ENCODE measurements at regions not wholly inside any gene's neighbourhood (a gene's known extent, or its start where the extent isn't known, plus 50 kb on each side); places are given as distances from the start of the nearest gene placed in this dataset.

DNA sequence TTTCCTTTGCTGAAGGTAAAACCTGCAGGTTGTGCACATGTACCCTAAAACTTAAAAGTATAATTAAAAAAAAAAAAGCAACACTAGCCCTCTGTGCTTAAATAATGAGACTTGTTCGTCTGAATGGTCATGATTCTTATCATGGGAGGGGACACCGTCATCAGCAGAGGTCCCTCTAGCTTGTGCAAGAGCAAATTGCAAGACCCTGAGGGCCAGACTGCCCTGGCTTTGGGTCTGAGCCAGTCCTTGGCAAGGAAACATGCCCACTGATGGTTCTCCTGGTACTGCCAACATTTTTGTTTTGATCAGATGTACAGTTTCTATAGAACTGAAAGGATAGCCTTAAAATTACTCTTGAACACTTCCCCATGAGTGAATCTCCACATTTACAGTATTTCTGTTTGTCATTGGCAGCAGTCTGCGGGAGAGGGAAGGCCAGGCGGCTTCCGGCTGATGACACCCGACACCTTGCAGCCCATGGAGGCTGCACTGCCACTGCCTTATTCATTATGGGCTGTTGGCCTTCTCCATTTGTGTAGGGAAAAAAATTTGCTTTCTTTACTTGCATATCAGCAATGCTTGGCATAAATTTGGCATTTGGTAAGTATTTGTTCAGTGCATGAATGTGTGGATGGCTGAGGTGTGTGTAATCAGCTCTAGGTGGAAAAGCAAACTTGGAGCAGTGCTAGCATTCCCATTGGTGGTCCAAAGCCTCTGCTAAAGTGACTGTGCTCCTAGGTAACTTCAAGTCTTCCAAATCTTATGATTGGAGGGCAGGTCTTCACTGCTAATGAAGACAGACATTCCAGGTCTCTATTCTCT is 161.6 kb upstream of the ALKAL2 start:
- no peak for TF ChIP-seq POLR2A (IDR thresholded peaks at IDR 0.05)
- TF ChIP-seq, protein P1, sequence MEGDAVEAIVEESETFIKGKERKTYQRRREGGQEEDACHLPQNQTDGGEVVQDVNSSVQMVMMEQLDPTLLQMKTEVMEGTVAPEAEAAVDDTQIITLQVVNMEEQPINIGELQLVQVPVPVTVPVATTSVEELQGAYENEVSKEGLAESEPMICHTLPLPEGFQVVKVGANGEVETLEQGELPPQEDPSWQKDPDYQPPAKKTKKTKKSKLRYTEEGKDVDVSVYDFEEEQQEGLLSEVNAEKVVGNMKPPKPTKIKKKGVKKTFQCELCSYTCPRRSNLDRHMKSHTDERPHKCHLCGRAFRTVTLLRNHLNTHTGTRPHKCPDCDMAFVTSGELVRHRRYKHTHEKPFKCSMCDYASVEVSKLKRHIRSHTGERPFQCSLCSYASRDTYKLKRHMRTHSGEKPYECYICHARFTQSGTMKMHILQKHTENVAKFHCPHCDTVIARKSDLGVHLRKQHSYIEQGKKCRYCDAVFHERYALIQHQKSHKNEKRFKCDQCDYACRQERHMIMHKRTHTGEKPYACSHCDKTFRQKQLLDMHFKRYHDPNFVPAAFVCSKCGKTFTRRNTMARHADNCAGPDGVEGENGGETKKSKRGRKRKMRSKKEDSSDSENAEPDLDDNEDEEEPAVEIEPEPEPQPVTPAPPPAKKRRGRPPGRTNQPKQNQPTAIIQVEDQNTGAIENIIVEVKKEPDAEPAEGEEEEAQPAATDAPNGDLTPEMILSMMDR (IDR thresholded peaks at IDR 0.05): no peak
- intact Hi-C loops (cut with DNase I; ENCODE audit: low total_unique reads): no loop called here
- H3K4me3 ChIP-seq (ENCODE audit: low read depth, poor library complexity, severe bottlenecking): no peak overlapping the region
- no peak for DNase-seq (ENCODE audit: low spot score in 2 of 2)
- whole genome bisulfite sequencing, 2 donors: 60 to 61% methylated on average over 6 of the region's 6 CpGs

DNA sequence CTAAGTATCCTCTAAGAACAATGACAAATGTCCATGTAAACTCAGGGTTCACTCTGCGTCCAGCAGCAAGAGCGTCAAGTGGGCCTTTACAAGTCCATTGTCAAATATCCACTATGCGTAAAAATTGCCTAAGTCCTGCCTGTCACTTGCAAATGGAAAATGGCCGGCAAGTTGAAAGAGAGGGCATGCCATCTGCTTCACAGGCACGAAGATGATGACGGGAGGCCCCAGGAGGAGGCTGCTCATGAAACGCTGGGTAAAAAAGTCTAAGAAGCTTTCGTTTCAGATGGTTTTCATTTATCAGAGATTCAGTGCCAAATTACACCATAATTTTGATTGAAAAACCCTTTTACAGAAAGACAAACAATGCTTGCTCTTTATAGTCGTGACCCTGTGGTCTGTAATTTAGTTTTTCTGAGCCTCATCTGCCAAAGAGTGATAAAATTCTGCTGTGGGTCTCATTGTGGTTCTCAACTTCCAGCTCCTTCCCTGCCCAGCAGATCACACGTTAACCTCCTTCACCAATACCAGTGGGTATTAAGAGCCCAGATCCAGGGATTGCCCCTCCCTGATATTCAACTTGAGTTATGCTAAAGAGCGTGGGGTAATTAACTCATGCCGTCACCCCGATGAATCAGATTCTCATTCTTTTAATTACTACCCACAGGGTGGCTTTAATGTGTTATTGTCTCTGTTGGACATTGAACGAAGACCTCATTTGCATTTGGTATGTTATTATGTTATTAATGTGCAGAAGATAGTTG is 160.2 kb upstream of the ALKAL2 start:
- 59 to 63% methylated on average over 14 of the region's 14 CpGs for WGBS, 2 donors
- intact Hi-C loops (cut with DNase I; ENCODE audit: low total_unique reads): loop anchor here (2.0 kb wide), 1 partner anchor 63 kb away; no protein-coding TSS in a partner anchor
- TF ChIP-seq, protein P1 (IDR thresholded peaks at IDR 0.05): no peak
- no peak for TF ChIP-seq POLR2A (IDR thresholded peaks at IDR 0.05)
- DNase-seq (ENCODE audit: low spot score in 2 of 2): no peak
- H3K4me3 ChIP-seq (ENCODE audit: low read depth, poor library complexity, severe bottlenecking): no peak overlapping the region

DNA sequence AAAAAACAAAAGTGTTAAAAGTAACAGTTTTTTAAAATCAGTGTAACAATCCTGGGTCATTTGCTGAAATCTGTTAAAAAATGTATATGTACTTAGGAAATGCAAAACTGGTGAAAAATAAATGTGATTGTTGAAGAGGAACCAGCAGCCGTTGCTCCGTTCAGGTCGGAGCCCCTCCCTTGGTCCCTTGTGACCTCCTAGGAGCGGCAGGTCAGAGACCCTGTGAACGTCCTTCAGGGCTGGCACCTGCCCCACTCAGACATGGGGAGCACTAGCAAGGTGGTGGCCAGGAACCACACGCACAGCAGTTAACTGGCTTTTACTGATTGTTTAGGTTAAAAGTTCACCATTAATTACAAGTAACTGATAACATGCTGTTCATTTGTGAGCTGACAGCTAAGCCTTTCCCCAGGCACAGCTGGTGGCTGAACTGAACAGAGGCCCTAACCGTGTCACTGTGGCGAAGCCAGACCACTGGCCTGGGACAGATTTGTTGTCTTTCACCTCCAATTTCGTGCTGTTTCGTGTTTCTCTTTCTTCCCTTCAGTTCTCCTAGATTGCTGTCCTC is 159.2 kb upstream of the ALKAL2 start:
- TF ChIP-seq, protein P1 (IDR thresholded peaks at IDR 0.05): no peak
- TF ChIP-seq POLR2A (IDR thresholded peaks at IDR 0.05): no peak
- WGBS, 2 donors: 82 to 85% methylated on average over 10 of the region's 10 CpGs
- intact Hi-C loops (cut with DNase I; ENCODE audit: low total_unique reads): loop anchor here (2.0 kb wide), 1 partner anchor 64 kb away; no protein-coding TSS in a partner anchor
- H3K4me3 ChIP-seq (ENCODE audit: low read depth, poor library complexity, severe bottlenecking): no peak overlapping the region
- no peak for DNase-seq (ENCODE audit: low spot score in 2 of 2)

DNA sequence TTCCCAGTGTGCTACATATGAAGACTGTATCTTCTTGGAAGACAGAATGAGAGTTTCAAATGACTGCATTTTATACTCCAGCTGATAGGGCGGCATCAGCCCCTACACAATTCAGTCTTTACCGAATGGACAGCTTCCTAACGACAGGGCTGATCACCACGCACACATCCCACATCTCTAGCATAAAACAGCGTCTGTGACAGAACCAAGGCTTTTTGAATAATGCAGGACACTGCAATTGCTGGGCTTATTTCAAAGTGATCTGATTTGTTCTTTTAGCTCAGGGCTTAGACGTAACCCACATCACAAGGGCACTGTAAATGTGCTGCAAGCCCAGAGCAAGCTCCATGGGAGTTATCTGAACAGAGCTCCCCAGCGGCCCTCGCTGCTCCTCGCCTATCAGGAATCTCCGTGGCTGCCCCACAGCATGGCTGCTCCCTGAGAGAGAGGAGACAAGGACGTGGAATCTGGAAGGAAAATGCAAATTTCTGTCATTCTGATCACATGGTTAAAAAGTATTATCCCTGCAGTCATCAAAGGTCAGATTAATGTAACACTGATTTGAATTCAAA is 158.5 kb upstream of the ALKAL2 start:
- 77 to 88% methylated on average over 11 of the region's 11 CpGs for WGBS, 2 donors
- intact Hi-C loops (cut with DNase I; ENCODE audit: low total_unique reads): loop anchor here (2.0 kb wide), 1 partner anchor 64 kb away; no protein-coding TSS in a partner anchor
- H3K4me3 ChIP-seq (ENCODE audit: low read depth, poor library complexity, severe bottlenecking): no peak overlapping the region
- DNase-seq (ENCODE audit: low spot score in 2 of 2): no peak
- TF ChIP-seq, protein P1 (IDR thresholded peaks at IDR 0.05): no peak
- TF ChIP-seq POLR2A (IDR thresholded peaks at IDR 0.05): no peak

DNA sequence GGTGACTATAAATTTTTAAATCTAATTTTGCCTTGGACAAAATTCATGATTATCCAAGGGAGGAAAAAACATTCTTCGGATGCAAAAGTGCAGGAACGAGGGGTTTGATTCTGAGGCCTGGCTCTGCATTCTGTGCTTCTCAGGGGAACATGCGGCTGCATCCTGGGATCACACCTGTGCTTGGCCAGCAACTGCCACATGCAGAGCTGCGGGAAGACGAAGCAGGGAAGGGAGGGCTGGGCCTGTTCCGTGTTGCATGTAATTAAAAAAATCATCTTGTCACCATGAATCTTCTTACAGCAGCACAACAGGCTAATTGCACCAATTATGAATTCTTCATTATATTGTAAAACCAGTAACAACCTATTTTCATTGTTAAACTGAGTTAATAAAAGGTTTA is 158.0 kb upstream of the ALKAL2 start:
- WGBS, 2 donors: 89 to 91% methylated on average over 6 of the region's 6 CpGs
- DNase-seq (ENCODE audit: low spot score in 2 of 2): no peak
- H3K4me3 ChIP-seq (ENCODE audit: low read depth, poor library complexity, severe bottlenecking): no peak overlapping the region
- TF ChIP-seq, protein P1 (IDR thresholded peaks at IDR 0.05): no peak
- TF ChIP-seq POLR2A (IDR thresholded peaks at IDR 0.05): no peak
- intact Hi-C loops (cut with DNase I; ENCODE audit: low total_unique reads): loop anchor here (2.0 kb wide), 1 partner anchor 65 kb away; no protein-coding TSS in a partner anchor
